Stimulated activated memory B cell treated with anti-CD40 and anti-IgM and Interleukin-4, amounts not matched to agents 10 μg/mL and 1 μg/mL and 100 μg/mL, for 72 hours (primary cell): ENCODE measurements at regions not wholly inside any gene's neighbourhood (a gene's known extent, or its start where the extent isn't known, plus 50 kb on each side); places are given as distances from the start of the nearest gene placed in this dataset.

Experiments
- ATAC-seq: fragments of 150-1000 bp; cut with Tn5 transposase; 2 replicates; pipeline ENCODE4 v1.10.0; 2021
- H3K27ac Mint-ChIP-seq: one replicate; pipeline ENCODE4 v1.8.0; 2022; ENCODE audit warnings: mild to moderate bottlenecking, mixed read lengths
- H3K27me3 Mint-ChIP-seq: one replicate; pipeline ENCODE4 v1.8.0; 2022; ENCODE audit warnings: mixed read lengths
- H3K36me3 Mint-ChIP-seq: one replicate; pipeline ENCODE4 v1.8.0; 2022; ENCODE audit warnings: mixed read lengths
- H3K4me1 Mint-ChIP-seq: one replicate; pipeline ENCODE4 v1.8.0; 2022; ENCODE audit warnings: mixed read lengths
- H3K4me3 Mint-ChIP-seq: one replicate; pipeline ENCODE4 v1.8.0; 2022; ENCODE audit warnings: mild to moderate bottlenecking, moderate library complexity, mixed read lengths
- H3K9me3 Mint-ChIP-seq: one replicate; pipeline ENCODE4 v1.8.0; 2022; ENCODE audit warnings: mixed read lengths

- Mint-ChIP-seq H3K27ac (no peak overlapping the region), H3K4me1 (no peaks in the 10 kb centered on the region), H3K27me3 (no peaks in the 10 kb centered on the region), H3K9me3 (no peaks in the 10 kb centered on the region), H3K4me3 (no peak overlapping the region), H3K36me3 (no peaks in the 10 kb centered on the region)
- ATAC-seq, result no peak
Measured at GRCh38 chr10:29858702-29859267, 200.6 kb downstream of the JCAD start.

- H3K36me3 Mint-ChIP-seq, result no peaks in the 10 kb centered on the region
- H3K27ac Mint-ChIP-seq, result no peak overlapping the region
- H3K9me3 Mint-ChIP-seq, result no peaks in the 10 kb centered on the region
- H3K4me1 Mint-ChIP-seq, result no peaks in the 10 kb centered on the region
- no peaks in the 10 kb centered on the region for H3K27me3 Mint-ChIP-seq
- H3K4me3 Mint-ChIP-seq, result no peak overlapping the region
- ATAC-seq, result no peak
Measured at GRCh38 chr10:29857843-29858701, 201.3 kb downstream of the JCAD start.

DNA sequence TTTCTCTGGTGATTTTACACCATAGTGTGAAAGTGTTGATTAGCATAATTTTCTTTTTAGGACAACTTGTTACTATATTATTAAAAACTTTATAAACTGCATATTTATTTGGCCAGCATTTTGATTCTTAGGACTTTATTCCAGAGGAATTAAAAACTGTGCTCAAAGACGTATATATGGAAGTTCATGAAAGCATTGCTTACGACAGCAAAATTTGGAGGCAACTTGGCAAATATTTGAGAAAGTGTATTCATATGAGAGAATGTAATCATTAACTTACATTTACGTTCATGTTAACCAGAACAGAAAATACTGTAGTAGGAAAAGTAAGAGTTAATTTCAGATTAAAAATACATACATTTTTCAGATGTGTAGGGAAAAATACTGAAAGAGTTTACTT is 203.1 kb downstream of the JCAD start:
- Mint-ChIP-seq H3K36me3 (no peaks in the 10 kb centered on the region), H3K27me3 (no peaks in the 10 kb centered on the region), H3K9me3 (no peaks in the 10 kb centered on the region), H3K4me1 (no peaks in the 10 kb centered on the region), H3K4me3 (no peak overlapping the region), H3K27ac (no peak overlapping the region)
- ATAC-seq, result no peak

- Mint-ChIP-seq H3K4me3 (no peak overlapping the region), H3K27ac (no peak overlapping the region), H3K4me1 (no peaks in the 10 kb centered on the region), H3K9me3 (no peaks in the 10 kb centered on the region), H3K36me3 (no peaks in the 10 kb centered on the region), H3K27me3 (no peaks in the 10 kb centered on the region)
- no peak for ATAC-seq
Measured at GRCh38 chr10:29853913-29854312, 205.5 kb downstream of the JCAD start.

GRCh38 chr10:29851241-29851640 is 208.1 kb downstream of the JCAD start:
- Mint-ChIP-seq H3K27me3 (no peaks in the 10 kb centered on the region), H3K36me3 (no peaks in the 10 kb centered on the region), H3K4me3 (no peak overlapping the region), H3K4me1 (no peaks in the 10 kb centered on the region), H3K27ac (no peak overlapping the region), H3K9me3 (no peaks in the 10 kb centered on the region)
- no peak for ATAC-seq

DNA sequence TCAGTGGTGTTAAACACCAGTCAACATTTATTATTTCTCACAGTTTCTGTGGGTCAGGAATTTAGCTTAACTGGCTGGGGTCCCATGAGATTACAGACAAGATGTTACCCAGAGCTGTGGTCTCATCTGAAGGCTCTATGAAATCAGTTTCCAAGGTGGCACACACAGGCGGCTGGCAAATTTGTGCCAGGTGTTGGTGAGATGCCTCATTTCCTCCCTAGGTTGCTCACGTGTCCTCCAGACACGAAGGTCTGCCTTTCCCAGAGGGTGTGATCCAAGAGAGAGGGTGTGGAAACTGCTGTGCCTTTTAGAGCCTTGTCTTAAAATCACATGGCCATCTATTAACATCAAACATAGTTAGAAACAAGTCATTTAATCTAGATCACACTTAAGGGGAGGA is 209.0 kb downstream of the JCAD start:
- Mint-ChIP-seq H3K36me3 (no peaks in the 10 kb centered on the region), H3K27me3 (no peaks in the 10 kb centered on the region), H3K27ac (no peak overlapping the region), H3K9me3 (peaks cover 2% of the 10 kb centered on the region), H3K4me1 (no peaks in the 10 kb centered on the region), H3K4me3 (no peak overlapping the region)
- ATAC-seq, result no peak

- Mint-ChIP-seq H3K27me3 (no peaks in the 10 kb centered on the region), H3K4me1 (no peaks in the 10 kb centered on the region), H3K9me3 (peaks cover 4% of the 10 kb centered on the region), H3K4me3 (no peak overlapping the region), H3K36me3 (no peaks in the 10 kb centered on the region), H3K27ac (no peak overlapping the region)
- no peak for ATAC-seq
Measured at GRCh38 chr10:29849886-29850285, 209.5 kb downstream of the JCAD start.

DNA sequence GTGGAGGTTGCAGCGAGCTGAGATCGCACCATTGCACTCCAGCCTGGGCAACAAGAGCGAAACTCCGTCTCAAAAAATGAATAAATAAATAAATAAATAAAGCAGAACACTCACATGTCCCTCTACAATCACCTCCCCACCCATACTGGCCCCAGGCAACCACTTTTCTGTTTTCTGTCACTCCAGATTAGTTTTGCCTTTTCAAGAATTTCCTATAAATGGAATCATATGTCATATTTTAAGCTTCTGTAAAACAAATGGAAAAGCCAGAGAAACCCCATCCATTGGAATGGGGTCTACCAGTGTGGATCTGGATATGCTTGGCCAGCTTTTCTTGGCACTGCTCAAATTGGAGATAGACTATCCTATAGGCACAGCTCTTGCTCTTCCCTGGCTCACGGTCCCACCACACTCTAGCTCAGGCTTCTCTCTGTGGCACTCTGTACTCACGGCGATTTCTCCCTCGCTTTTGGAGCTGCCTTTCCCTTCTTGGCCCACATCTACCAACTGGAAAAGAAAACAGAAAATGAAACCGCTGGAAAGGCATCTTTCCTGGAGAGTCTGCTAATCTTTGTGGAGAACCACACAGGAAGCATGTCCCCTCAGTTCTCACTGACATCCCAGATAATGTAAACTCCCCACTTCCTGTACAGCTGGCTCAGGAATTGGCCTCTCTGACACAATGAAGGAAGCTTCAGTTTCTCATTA is 210.1 kb downstream of the JCAD start:
- ATAC-seq, result no peak
- no peaks in the 10 kb centered on the region for H3K4me1 Mint-ChIP-seq

DNA sequence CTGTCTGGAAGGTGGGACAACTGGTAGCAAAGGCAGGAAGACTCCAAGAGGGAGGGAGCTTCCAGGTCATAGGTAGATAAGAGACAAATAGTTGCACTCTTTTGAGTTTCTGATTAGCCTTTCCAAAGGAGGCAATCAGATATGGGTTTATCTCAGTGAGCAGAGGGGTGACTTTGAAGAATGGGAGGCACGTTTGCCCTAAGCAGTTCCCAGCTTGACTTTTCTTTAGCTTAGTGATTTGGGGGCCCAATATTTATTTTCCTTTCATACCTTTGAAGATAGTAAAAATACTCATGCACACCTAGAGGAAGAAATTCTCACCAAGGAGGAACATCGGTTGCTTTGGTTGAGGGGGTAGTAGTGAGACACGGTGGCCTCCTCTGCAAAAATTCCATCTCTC is 212.1 kb upstream of the SVIL start:
- Mint-ChIP-seq H3K27ac (no peak overlapping the region), H3K4me1 (no peaks in the 10 kb centered on the region), H3K36me3 (no peaks in the 10 kb centered on the region), H3K9me3 (peaks cover 4% of the 10 kb centered on the region), H3K27me3 (no peaks in the 10 kb centered on the region), H3K4me3 (no peak overlapping the region)
- ATAC-seq, result no peak

More for the DNA sequence above, 210.1 kb downstream of the JCAD start:
- H3K9me3 Mint-ChIP-seq, result peaks cover 4% of the 10 kb centered on the region
- no peak overlapping the region for H3K4me3 Mint-ChIP-seq
- no peak overlapping the region for H3K27ac Mint-ChIP-seq
- H3K36me3 Mint-ChIP-seq, result no peaks in the 10 kb centered on the region
- no peaks in the 10 kb centered on the region for H3K27me3 Mint-ChIP-seq

DNA sequence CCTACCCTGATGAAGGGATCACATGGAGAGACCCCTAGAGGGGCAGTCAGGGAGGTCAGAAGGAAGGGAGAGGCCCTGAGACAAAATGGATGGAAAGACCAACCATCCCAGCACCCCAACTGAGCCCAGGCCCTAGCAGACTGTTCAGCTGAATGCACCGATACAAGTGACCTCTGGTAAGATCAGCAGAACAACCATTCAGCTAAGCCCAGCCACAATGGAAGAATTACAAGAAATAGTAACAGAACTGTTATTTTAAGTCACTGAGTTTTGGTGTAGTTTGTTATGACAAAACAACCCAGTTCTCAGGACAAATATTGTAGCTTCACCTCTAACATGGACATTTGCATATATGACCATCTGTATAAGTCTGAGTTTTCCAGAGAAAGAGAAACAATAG is 210.4 kb upstream of the SVIL start:
- H3K36me3 Mint-ChIP-seq, result no peaks in the 10 kb centered on the region
- H3K27ac Mint-ChIP-seq, result no peak overlapping the region

GRCh38 chr10:29843143-29843542 is 208.4 kb upstream of the SVIL start:
- Mint-ChIP-seq H3K36me3 (no peaks in the 10 kb centered on the region), H3K27me3 (no peaks in the 10 kb centered on the region), H3K9me3 (peaks cover 4% of the 10 kb centered on the region), H3K4me3 (no peak overlapping the region), H3K27ac (no peak overlapping the region), H3K4me1 (no peaks in the 10 kb centered on the region)
- no peak for ATAC-seq

More for the DNA sequence above, 210.4 kb upstream of the SVIL start:
- no peak overlapping the region for H3K4me3 Mint-ChIP-seq
- peaks cover 4% of the 10 kb centered on the region for H3K9me3 Mint-ChIP-seq
- ATAC-seq, result no peak
- H3K27me3 Mint-ChIP-seq, result no peaks in the 10 kb centered on the region
- H3K4me1 Mint-ChIP-seq, result no peaks in the 10 kb centered on the region

- no peaks in the 10 kb centered on the region for H3K27me3 Mint-ChIP-seq
- no peak for ATAC-seq
- H3K9me3 Mint-ChIP-seq, result peaks cover 4% of the 10 kb centered on the region
- no peaks in the 10 kb centered on the region for H3K36me3 Mint-ChIP-seq
- no peak overlapping the region for H3K4me3 Mint-ChIP-seq
- H3K27ac Mint-ChIP-seq, result no peak overlapping the region
- no peaks in the 10 kb centered on the region for H3K4me1 Mint-ChIP-seq
Measured at GRCh38 chr10:29841724-29842649, 207.2 kb upstream of the SVIL start.

DNA sequence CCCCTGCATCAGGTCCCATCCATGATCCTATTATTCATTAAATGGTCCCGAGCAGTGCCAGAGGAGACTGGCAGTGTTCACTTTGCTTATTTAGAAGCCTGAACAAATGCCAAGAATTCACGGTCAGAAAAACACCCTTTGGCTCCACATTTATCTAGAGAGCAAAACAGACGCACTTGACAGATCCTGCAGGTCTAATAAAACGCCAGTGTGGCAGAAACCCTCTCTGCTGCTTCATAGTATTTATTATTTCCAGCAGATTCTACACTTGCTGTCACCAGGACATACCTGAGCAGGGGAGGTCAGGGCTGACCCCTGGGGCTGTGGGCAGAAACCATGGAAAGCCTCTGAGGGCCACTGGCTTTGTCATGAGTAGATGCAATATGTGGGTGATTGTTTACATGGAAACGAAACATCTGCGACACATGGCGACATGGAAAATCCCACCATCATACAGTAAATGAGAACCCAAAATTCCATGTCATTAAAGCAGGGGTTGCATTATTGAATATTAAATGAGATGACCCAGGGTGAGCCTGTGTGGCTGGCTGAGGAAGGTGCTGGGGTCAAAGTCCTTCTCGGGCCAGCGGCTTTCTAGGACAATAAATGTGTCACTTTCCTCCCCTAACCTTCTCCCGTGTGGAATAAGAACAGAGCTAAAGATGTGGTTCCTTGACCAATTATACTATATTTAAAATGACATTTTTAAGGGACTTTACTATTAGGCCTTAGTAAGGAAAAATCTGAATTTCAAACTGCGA is 205.9 kb upstream of the SVIL start:
- no peak for ATAC-seq
- Mint-ChIP-seq H3K27ac (no peak overlapping the region), H3K36me3 (no peaks in the 10 kb centered on the region), H3K27me3 (no peaks in the 10 kb centered on the region), H3K4me3 (no peak overlapping the region), H3K9me3 (peaks cover 4% of the 10 kb centered on the region), H3K4me1 (no peaks in the 10 kb centered on the region)

GRCh38 chr10:29839826-29840515 is 205.2 kb upstream of the SVIL start:
- Mint-ChIP-seq H3K27me3 (no peaks in the 10 kb centered on the region), H3K36me3 (no peaks in the 10 kb centered on the region), H3K9me3 (no peaks in the 10 kb centered on the region), H3K27ac (no peak overlapping the region), H3K4me3 (no peak overlapping the region), H3K4me1 (no peaks in the 10 kb centered on the region)
- no peak for ATAC-seq
